ENCODE measurements at regions not wholly inside any gene's neighbourhood (a gene's known extent, or its start where the extent isn't known, plus 50 kb on each side); places are given as distances from the start of the nearest gene placed in this dataset.
"Not testable (repeated sequence)": the region's sequence is repeated elsewhere in the genome, so short reads cannot be mapped to it uniquely, and the experiment has no call there.

DNA sequence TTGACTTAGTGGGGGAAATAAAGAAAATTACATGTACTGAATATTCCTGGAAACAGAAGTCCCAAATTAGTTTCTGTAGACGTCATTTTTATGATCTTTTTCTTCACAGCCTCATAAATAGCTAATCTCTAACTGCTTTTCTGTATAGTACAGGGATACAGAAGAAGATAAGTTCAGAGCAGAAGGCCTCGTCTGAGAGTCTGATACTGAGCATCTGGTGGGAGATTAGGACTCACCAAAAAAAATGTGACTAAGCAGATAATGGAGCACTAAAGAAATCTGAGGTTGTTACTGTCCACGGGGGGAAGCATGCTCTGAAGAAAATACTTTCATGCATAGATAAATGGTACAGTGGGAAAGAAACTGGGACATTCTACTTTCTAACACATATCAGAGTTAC lies 115.3 kb upstream of the TRPC5 start:
- no peak for FAIRE-seq
- Histone ChIP-seq H3K27me3 (peaks cover 0 to 11% (median 0%) of the 10 kb centered on the region in 4 donors), H3K4me1 (no peaks in the 10 kb centered on the region), H3K27ac (no peak overlapping the region), H3K4me3 (no peak overlapping the region), H3K36me3 (no peaks in the 10 kb centered on the region), H3K9me3 (no peaks in the 10 kb centered on the region)
- DNase-seq: no peak
- intact Hi-C loops (cut with DNase I): no loop called here
- TF ChIP-seq, protein P1, sequence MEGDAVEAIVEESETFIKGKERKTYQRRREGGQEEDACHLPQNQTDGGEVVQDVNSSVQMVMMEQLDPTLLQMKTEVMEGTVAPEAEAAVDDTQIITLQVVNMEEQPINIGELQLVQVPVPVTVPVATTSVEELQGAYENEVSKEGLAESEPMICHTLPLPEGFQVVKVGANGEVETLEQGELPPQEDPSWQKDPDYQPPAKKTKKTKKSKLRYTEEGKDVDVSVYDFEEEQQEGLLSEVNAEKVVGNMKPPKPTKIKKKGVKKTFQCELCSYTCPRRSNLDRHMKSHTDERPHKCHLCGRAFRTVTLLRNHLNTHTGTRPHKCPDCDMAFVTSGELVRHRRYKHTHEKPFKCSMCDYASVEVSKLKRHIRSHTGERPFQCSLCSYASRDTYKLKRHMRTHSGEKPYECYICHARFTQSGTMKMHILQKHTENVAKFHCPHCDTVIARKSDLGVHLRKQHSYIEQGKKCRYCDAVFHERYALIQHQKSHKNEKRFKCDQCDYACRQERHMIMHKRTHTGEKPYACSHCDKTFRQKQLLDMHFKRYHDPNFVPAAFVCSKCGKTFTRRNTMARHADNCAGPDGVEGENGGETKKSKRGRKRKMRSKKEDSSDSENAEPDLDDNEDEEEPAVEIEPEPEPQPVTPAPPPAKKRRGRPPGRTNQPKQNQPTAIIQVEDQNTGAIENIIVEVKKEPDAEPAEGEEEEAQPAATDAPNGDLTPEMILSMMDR (IDR thresholded peaks at IDR 0.05): no peak
- WGBS, 2 donors: 32 to 47% methylated on average over 3 of the region's 3 CpGs
- ATAC-seq: no peak

- DNase-seq (no peak), FAIRE-seq (no peak), ATAC-seq (no peak)
- Histone ChIP-seq H3K27ac (no peak overlapping the region), H3K27me3 (no peaks in the 10 kb centered on the region), H3K9me3 (no peaks in the 10 kb centered on the region), H3K4me3 (no peak overlapping the region), H3K4me1 (no peaks in the 10 kb centered on the region), H3K36me3 (no peaks in the 10 kb centered on the region)
- intact Hi-C loops (cut with DNase I): no loop called here
- WGBS, 2 donors: 61 to 65% methylated on average over 4 of the region's 4 CpGs
- TF ChIP-seq, protein P1 (IDR thresholded peaks at IDR 0.05): no peak
These were observed 108.1 kb upstream of the TRPC5 start for GRCh38 chrX:112190646-112191045.

GRCh38 chrX:112181361-112181760 lies 98.8 kb upstream of the TRPC5 start:
- DNase-seq; H3K4me1 ChIP-seq; H3K27me3 ChIP-seq; H3K4me3 ChIP-seq; H3K9me3 ChIP-seq; ATAC-seq; H3K27ac ChIP-seq; intact Hi-C loops (cut with DNase I); H3K36me3 ChIP-seq; FAIRE-seq: not testable (repeated sequence)
- WGBS, 2 donors: 64 to 66% methylated on average over 3 of the region's 3 CpGs

DNA sequence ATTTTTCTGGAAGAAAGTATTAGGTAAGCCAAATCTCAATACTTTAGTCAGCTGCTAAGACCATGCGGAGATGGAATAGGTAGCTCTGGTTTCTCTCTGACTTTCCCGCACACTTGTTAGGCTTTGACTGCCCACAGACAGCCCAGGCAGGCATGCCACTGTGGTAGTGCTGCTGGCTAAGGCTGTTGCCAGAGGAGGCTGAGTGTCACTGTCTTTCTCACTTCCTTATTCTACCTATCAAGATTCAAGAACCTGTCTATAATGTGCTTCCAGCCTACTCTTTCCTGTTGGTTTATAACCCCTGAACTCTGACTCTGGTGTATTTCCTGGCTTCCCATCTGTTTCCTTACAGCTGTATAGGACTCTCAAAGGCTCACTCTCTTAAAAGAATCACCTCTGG lies 81.8 kb upstream of the TRPC5 start:
- no peak overlapping the region for H3K4me3 ChIP-seq
- H3K36me3 ChIP-seq: no peaks in the 10 kb centered on the region
- no peaks in the 10 kb centered on the region for H3K9me3 ChIP-seq
- intact Hi-C loops (cut with DNase I): no loop called here
- TF ChIP-seq, protein P1 (IDR thresholded peaks at IDR 0.05): no peak
- 88 to 91% methylated on average over 2 of the region's 2 CpGs for WGBS, 2 donors
- no peak for ATAC-seq
- no peaks in the 10 kb centered on the region for H3K4me1 ChIP-seq
- H3K27me3 ChIP-seq: peaks cover 0 to 12% (median 0%) of the 10 kb centered on the region in 4 donors
- no peak for FAIRE-seq
- H3K27ac ChIP-seq: no peak overlapping the region
- no peak for DNase-seq

DNA sequence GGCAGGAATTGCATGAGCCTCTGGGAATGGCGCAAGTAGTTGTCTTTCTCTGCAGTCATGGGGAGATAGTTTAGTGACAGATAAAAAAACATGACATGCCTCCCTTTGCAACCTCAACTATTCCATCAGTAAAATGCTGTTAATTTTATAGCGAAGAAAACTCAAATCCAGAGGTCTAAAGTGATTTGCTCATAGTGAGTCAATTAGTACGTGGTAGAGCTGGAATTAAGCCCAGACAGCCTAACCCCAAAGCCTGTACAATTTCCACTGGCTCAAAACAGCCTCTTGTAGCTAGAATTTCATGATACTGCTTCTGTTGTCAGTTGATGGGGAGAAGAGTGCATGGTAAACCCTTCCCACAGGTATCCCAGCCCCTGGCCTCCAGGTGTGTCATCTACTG lies 81.3 kb upstream of the TRPC5 start:
- Histone ChIP-seq H3K9me3 (no peaks in the 10 kb centered on the region), H3K27ac (no peak overlapping the region), H3K4me1 (no peaks in the 10 kb centered on the region), H3K36me3 (no peaks in the 10 kb centered on the region), H3K4me3 (no peak overlapping the region), H3K27me3 (peaks cover 0 to 12% (median 0%) of the 10 kb centered on the region in 4 donors)
- TF ChIP-seq, protein P1 (IDR thresholded peaks at IDR 0.05): no peak
- no peak for DNase-seq
- intact Hi-C loops (cut with DNase I): no loop called here
- no peak for ATAC-seq
- no peak for FAIRE-seq
- 45 to 60% methylated on average over 3 of the region's 3 CpGs for WGBS, 2 donors

- Histone ChIP-seq H3K4me3 (no peak overlapping the region), H3K4me1 (no peaks in the 10 kb centered on the region), H3K27me3 (peaks cover 0 to 11% (median 5%) of the 10 kb centered on the region in 4 donors), H3K36me3 (no peaks in the 10 kb centered on the region), H3K9me3 (no peaks in the 10 kb centered on the region), H3K27ac (no peak overlapping the region)
- ATAC-seq (no peak), DNase-seq (no peak), FAIRE-seq (no peak)
- intact Hi-C loops (cut with DNase I): no loop called here
- WGBS, 2 donors: 64 to 70% methylated on average over 2 of the region's 2 CpGs
- TF ChIP-seq, protein P1 (IDR thresholded peaks at IDR 0.05): no peak
These were observed 65.8 kb upstream of the TRPC5 start for GRCh38 chrX:112148397-112148796.
